Right cardiac atrium (tissue), 5 donors: ENCODE measurements at regions not wholly inside any gene's neighbourhood (a gene's known extent, or its start where the extent isn't known, plus 50 kb on each side); places are given as distances from the start of the nearest gene placed in this dataset.

Source experiments
- ATAC-seq, 2 donors: fragments of 200-7000 bp; cut with Tn5 transposase; one replicate each; pipeline versions ENCODE4 v1.8.0 to v1.9.1; 2020; ENCODE audit warnings: moderate library complexity in 2 of 2, mild to moderate bottlenecking in 1 of 2
- DNase-seq, 3 donors: peaks; one replicate each; pipeline ENCODE4 v3.0.0-alpha.2; 2020
- H3K27ac ChIP-seq: one replicate; pipeline ENCODE4 v1.5.1; 2013; ENCODE audit warnings: mild to moderate bottlenecking, low read length, control low read depth, moderate library complexity
- H3K27me3 ChIP-seq: one replicate; pipeline ENCODE4 v1.6.1; 2013; ENCODE audit not compliant: control insufficient read depth, insufficient read depth
- H3K4me1 ChIP-seq: one replicate; pipeline ENCODE4 v1.6.1; 2013; ENCODE audit warnings: low read length; ENCODE audit not compliant: control insufficient read depth, insufficient read depth
- H3K4me3 ChIP-seq: one replicate; pipeline ENCODE4 v1.5.1; 2013; ENCODE audit warnings: low read length, control low read depth
- H3K9me3 ChIP-seq: one replicate; pipeline ENCODE4 v1.6.1; 2013; ENCODE audit warnings: low read length; ENCODE audit not compliant: control insufficient read depth
- WGBS: extraction: QIAGEN DNeasy Blood & Tissue Kit; methylation state at CpG from one replicate; pipeline ENCODE4 v1.1.7; 2013; 5-methylcytosine and 5-hydroxymethylcytosine counted together
- intact Hi-C, 4 donors: fragments of 100-400 bp; cut with DNase I; formaldehyde crosslinking; loops; one replicate each; pipeline versions ENCODE4 v1.11.0 to v1.14.0; 2022 to 2023
- donor health status: healthy with polysubstance abuse.
- donor health status: DM: no; HTN: yes; CAD: no.
- donor health status: DM: no; HTN: no; CAD: no.
- donor health status: DM: no; HTN: yes; CAD: no; lungs with severe emphysema.
- donor health status: DM: yes; HTN: yes; CAD: no.

GRCh38 chr1:47710329-47711071 is 272.7 kb downstream of the FOXD2 start:
- Histone ChIP-seq H3K9me3 (no peaks in the 10 kb centered on the region), H3K27ac (no peak overlapping the region), H3K27me3 (no peaks in the 10 kb centered on the region), H3K4me3 (peak overlapping the region; percentile 32), H3K4me1 (peaks cover 3% of the 10 kb centered on the region)
- WGBS = 3% methylated on average over 46 of the region's 46 CpGs
- ATAC-seq = peak; percentile 89 to 90
- DNase-seq = peak; percentile 71 to 93 (median 92)
- intact Hi-C loops = loop anchor here (2.0 to 10.0 kb wide), 6 partner anchors 273 to 533 kb away; partner anchors contain the start of gene FOXD2 (in 1 of the 4)
